ENCODE measurements at regions not wholly inside any gene's neighbourhood (a gene's known extent, or its start where the extent isn't known, plus 50 kb on each side); places are given as distances from the start of the nearest gene placed in this dataset.

- Histone ChIP-seq H3K4ac (ENCODE audit: low read depth, low read length) (no peak overlapping the region), H3K79me1 (ENCODE audit: insufficient read depth, low read depth, low read length, poor library complexity, severe bottlenecking) (no peaks in the 10 kb centered on the region), H3K23me2 (ENCODE audit: insufficient read length, low read depth, low read length, poor library complexity, severe bottlenecking) (no peaks in the 10 kb centered on the region), H2BK120ac (ENCODE audit: low read depth, low read length, poor library complexity, severe bottlenecking) (no peak overlapping the region), H3K18ac (ENCODE audit: insufficient read length, low read depth, low read length) (no peak overlapping the region), H2BK15ac (ENCODE audit: low read depth, low read length) (no peak overlapping the region), H3K4me2 (ENCODE audit: insufficient read depth, insufficient read length, low read length) (no peak overlapping the region), H2BK5ac (ENCODE audit: insufficient read length, low read length) (no peak overlapping the region), H3K23ac (ENCODE audit: insufficient read length, low read depth, low read length) (no peak overlapping the region), H2AFZ (ENCODE audit: low read length) (no peak overlapping the region), H4K91ac (ENCODE audit: insufficient read length, low read depth, low read length) (no peak overlapping the region), H3K9me3 (ENCODE audit: control insufficient read depth, low read depth, low read length) (no peaks in the 10 kb centered on the region), H3K9ac (ENCODE audit: extremely low read depth, insufficient read length, low read length) (no peak overlapping the region), H2AK5ac (ENCODE audit: insufficient read length, low read length) (no peak overlapping the region), H4K5ac (ENCODE audit: insufficient read length, low read depth, low read length) (no peak overlapping the region), H3K56ac (ENCODE audit: insufficient read length, low read depth, low read length) (no peak overlapping the region), H3K27ac (ENCODE audit: insufficient read length, low read depth, low read length) (no peak overlapping the region), H2BK20ac (ENCODE audit: low read depth, low read length, poor library complexity, severe bottlenecking) (no peak overlapping the region), H3T11ph (ENCODE audit: low read length) (no peak overlapping the region), H3K4me1 (ENCODE audit: insufficient read depth, low read length) (no peaks in the 10 kb centered on the region), H4K20me1 (ENCODE audit: control insufficient read depth, insufficient read depth, insufficient read length) (no peaks in the 10 kb centered on the region), H3K14ac (ENCODE audit: insufficient read depth, low read length) (no peak overlapping the region), H2BK12ac (ENCODE audit: insufficient read length, low read depth, low read length) (no peak overlapping the region), H3K79me2 (ENCODE audit: insufficient read depth, low read length) (no peaks in the 10 kb centered on the region), H3K27me3 (ENCODE audit: insufficient read depth, low read length) (no peaks in the 10 kb centered on the region), H4K8ac (replicated peaks; ENCODE audit: insufficient read length, low read depth, low read length) (no peak overlapping the region)
- DNase-seq, result no peak
- Mint-ChIP-seq H3K27ac (no peak overlapping the region), H3K36me3 (ENCODE audit: insufficient read depth in 1 of 3, low read depth in 3 of 3) (peaks cover 0 to 20% (median 0%) of the 10 kb centered on the region in 3 experiments; a peak in 3 of 7 replicates), H3K4me3 (no peak overlapping the region), H3K9me3 (peaks cover 20 to 23% of the 10 kb centered on the region in 2 experiments), H3K4me1 (peaks cover 2% of the 10 kb centered on the region in 2 experiments; a peak in 3 of 4 replicates), H3K27me3 (ENCODE audit: low read depth) (no peaks in the 10 kb centered on the region)
- no CpG with 5 or more reads among the region's 3 CpGs for WGBS (ENCODE audit: extremely low coverage, insufficient read length, low lambda C conversion rate)
- TF ChIP-seq CTCF (conservative IDR thresholded peaks at IDR 0.05), result no peak
These were observed 221.0 kb downstream of the CNTN3 start for GRCh38 chr3:74393426-74393825.

All from H9 (cell line).